ENCODE measurements at regions not wholly inside any gene's neighbourhood (a gene's known extent, or its start where the extent isn't known, plus 50 kb on each side); places are given as distances from the start of the nearest gene placed in this dataset.

GRCh38 chr3:68004091-68004490 is 349.7 kb upstream of the SUCLG2 start:
- FAIRE-seq (no peak), DNase-seq (ENCODE audit: low read depth in 1 of 2, low spot score in 1 of 2) (no peak), ATAC-seq (no peak)
- H3K4me3 ChIP-seq: no peak overlapping the region
- POLR2A ChIA-PET: no interaction called here
- TF ChIP-seq JUN (IDR thresholded peaks at IDR 0.05) (no peak), JUNB (IDR thresholded peaks at IDR 0.05) (no peak), FOSL2 (IDR thresholded peaks at IDR 0.05) (no peak), FOSL2 (CRISPR knock-in tag; IDR thresholded peaks at IDR 0.05) (no peak), SREBF2 (IDR thresholded peaks at IDR 0.05) (no peak), ZNF302 (CRISPR knock-in tag; IDR thresholded peaks at IDR 0.05) (no peak), RARB (CRISPR knock-in tag; IDR thresholded peaks at IDR 0.05) (no peak), ZFP36 (IDR thresholded peaks at IDR 0.05; ENCODE audit: borderline replicate concordance, partially characterized antibody) (no peak), TP53 (CRISPR knock-in tag; IDR thresholded peaks at IDR 0.05) (no peak), KDM1A (IDR thresholded peaks at IDR 0.05; ENCODE audit: low read depth) (no peak), RAD21 (conservative IDR thresholded peaks at IDR 0.05 in 1 of 2, IDR thresholded peaks at IDR 0.05 in 1 of 2) (no peak), CEBPB (IDR thresholded peaks at IDR 0.05) (no peak), EP300 (IDR thresholded peaks at IDR 0.05) (no peak)
- TF ChIP-seq, protein P1, sequence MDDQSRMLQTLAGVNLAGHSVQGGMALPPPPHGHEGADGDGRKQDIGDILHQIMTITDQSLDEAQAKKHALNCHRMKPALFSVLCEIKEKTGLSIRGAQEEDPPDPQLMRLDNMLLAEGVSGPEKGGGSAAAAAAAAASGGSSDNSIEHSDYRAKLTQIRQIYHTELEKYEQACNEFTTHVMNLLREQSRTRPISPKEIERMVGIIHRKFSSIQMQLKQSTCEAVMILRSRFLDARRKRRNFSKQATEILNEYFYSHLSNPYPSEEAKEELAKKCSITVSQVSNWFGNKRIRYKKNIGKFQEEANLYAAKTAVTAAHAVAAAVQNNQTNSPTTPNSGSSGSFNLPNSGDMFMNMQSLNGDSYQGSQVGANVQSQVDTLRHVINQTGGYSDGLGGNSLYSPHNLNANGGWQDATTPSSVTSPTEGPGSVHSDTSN (IDR thresholded peaks at IDR 0.05): no peak
- TF ChIP-seq, protein P2, sequence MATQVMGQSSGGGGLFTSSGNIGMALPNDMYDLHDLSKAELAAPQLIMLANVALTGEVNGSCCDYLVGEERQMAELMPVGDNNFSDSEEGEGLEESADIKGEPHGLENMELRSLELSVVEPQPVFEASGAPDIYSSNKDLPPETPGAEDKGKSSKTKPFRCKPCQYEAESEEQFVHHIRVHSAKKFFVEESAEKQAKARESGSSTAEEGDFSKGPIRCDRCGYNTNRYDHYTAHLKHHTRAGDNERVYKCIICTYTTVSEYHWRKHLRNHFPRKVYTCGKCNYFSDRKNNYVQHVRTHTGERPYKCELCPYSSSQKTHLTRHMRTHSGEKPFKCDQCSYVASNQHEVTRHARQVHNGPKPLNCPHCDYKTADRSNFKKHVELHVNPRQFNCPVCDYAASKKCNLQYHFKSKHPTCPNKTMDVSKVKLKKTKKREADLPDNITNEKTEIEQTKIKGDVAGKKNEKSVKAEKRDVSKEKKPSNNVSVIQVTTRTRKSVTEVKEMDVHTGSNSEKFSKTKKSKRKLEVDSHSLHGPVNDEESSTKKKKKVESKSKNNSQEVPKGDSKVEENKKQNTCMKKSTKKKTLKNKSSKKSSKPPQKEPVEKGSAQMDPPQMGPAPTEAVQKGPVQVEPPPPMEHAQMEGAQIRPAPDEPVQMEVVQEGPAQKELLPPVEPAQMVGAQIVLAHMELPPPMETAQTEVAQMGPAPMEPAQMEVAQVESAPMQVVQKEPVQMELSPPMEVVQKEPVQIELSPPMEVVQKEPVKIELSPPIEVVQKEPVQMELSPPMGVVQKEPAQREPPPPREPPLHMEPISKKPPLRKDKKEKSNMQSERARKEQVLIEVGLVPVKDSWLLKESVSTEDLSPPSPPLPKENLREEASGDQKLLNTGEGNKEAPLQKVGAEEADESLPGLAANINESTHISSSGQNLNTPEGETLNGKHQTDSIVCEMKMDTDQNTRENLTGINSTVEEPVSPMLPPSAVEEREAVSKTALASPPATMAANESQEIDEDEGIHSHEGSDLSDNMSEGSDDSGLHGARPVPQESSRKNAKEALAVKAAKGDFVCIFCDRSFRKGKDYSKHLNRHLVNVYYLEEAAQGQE (IDR thresholded peaks at IDR 0.05): no peak
- TF ChIP-seq, protein P3, sequence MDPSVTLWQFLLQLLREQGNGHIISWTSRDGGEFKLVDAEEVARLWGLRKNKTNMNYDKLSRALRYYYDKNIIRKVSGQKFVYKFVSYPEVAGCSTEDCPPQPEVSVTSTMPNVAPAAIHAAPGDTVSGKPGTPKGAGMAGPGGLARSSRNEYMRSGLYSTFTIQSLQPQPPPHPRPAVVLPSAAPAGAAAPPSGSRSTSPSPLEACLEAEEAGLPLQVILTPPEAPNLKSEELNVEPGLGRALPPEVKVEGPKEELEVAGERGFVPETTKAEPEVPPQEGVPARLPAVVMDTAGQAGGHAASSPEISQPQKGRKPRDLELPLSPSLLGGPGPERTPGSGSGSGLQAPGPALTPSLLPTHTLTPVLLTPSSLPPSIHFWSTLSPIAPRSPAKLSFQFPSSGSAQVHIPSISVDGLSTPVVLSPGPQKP (IDR thresholded peaks at IDR 0.05; ENCODE audit: low read depth, low read length): no peak
- no peaks in the 10 kb centered on the region for H3K9me3 ChIP-seq
- H3K4me1 ChIP-seq: no peaks in the 10 kb centered on the region
- WGBS (ENCODE audit: missing lambda C conversion rate): 15% methylated on average over 7 of the region's 7 CpGs
- H3K27ac ChIP-seq: no peak overlapping the region
- CTCF ChIA-PET: no interaction called here
- H3K4me2 ChIP-seq: no peak overlapping the region

DNA sequence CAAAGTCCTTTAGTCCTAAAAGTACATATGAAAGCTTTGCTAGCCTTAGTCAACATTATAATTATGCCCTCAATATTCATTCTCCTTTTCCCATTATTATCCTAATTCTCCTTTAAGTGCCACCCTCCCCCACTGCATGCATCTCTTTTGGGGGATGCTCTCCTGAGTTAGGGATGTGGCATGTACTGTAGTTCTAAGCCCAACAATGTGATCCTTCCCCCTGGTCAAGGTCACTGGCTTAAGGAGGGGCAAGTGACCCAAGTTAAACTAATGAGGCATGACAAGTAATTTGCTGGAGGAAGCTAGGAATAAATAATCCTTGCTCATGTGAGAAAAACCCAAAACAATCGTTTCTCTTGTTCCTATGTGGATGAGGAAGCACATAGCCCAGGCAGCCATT is 343.9 kb upstream of the SUCLG2 start:
- ATAC-seq: no peak
- ChIA-PET CTCF (no interaction called here), POLR2A (no interaction called here)
- Histone ChIP-seq H3K4me1 (no peaks in the 10 kb centered on the region), H3K4me2 (no peak overlapping the region), H3K9me3 (no peaks in the 10 kb centered on the region), H3K27ac (no peak overlapping the region), H3K4me3 (no peak overlapping the region)
- FAIRE-seq: no peak
- DNase-seq (ENCODE audit: low read depth in 1 of 2, low spot score in 1 of 2): no peak
- WGBS (ENCODE audit: missing lambda C conversion rate): 0% methylated on average over 1 of the region's 1 CpG
- TF ChIP-seq ZFP36 (IDR thresholded peaks at IDR 0.05; ENCODE audit: borderline replicate concordance, partially characterized antibody) (no peak), MAZ (IDR thresholded peaks at IDR 0.05; ENCODE audit: borderline replicate concordance, low read depth, low read length) (no peak), TFCP2L1 (CRISPR knock-in tag; IDR thresholded peaks at IDR 0.05) (no peak), MAX (IDR thresholded peaks at IDR 0.05) (no peak)

DNA sequence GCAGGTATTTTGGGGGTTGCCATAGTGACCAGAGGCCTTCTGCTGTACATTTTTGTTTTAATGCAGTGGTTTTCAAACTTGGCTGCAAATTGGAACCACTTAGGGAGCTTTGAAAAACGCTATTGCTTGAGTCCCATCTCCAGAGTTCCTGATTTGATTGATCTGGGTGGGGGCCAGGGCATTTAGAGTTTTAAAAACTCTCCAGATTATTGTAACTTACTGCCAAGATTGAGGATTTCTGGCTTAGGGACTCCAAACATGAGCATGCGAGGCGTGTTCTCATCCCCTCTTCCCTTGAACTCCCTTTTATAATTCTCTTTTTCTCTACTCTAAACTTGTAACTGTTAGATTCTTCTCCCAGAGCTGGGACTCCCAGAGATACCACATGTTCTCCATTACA is 340.8 kb upstream of the SUCLG2 start:
- no peak overlapping the region for H3K27ac ChIP-seq
- FAIRE-seq (no peak), DNase-seq (ENCODE audit: low read depth in 1 of 2, low spot score in 1 of 2) (no peak), ATAC-seq (no peak)
- TF ChIP-seq ZNF302 (CRISPR knock-in tag; IDR thresholded peaks at IDR 0.05) (no peak), KDM1A (IDR thresholded peaks at IDR 0.05; ENCODE audit: low read depth) (no peak), MAX (IDR thresholded peaks at IDR 0.05) (no peak), TFCP2L1 (CRISPR knock-in tag; IDR thresholded peaks at IDR 0.05) (no peak), BHLHE40 (IDR thresholded peaks at IDR 0.05; ENCODE audit: low read depth, low read length) (no peak), HEYL (CRISPR knock-in tag; IDR thresholded peaks at IDR 0.05) (no peak), CBX8 (IDR thresholded peaks at IDR 0.05) (no peak)
- TF ChIP-seq, protein P4, sequence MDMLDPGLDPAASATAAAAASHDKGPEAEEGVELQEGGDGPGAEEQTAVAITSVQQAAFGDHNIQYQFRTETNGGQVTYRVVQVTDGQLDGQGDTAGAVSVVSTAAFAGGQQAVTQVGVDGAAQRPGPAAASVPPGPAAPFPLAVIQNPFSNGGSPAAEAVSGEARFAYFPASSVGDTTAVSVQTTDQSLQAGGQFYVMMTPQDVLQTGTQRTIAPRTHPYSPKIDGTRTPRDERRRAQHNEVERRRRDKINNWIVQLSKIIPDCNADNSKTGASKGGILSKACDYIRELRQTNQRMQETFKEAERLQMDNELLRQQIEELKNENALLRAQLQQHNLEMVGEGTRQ (IDR thresholded peaks at IDR 0.05): no peak
- TF ChIP-seq, protein P3 (IDR thresholded peaks at IDR 0.05; ENCODE audit: low read depth, low read length): no peak
- no peak overlapping the region for H3K4me3 ChIP-seq
- WGBS (ENCODE audit: missing lambda C conversion rate): 22% methylated on average over 3 of the region's 3 CpGs
- H3K4me1 ChIP-seq: no peaks in the 10 kb centered on the region
- no peak overlapping the region for H3K4me2 ChIP-seq
- CTCF ChIA-PET: no interaction called here
- no peaks in the 10 kb centered on the region for H3K9me3 ChIP-seq
- POLR2A ChIA-PET: no interaction called here

Measured in A549 (cell line).